CD1c-positive myeloid dendritic cell (primary cell): ENCODE measurements at regions not wholly inside any gene's neighbourhood (a gene's known extent, or its start where the extent isn't known, plus 50 kb on each side); places are given as distances from the start of the nearest gene placed in this dataset.
"Not testable (repeated sequence)": the region's sequence is repeated elsewhere in the genome, so short reads cannot be mapped to it uniquely, and the experiment has no call there.

Source experiments
- DNase-seq: peaks from one replicate; pipeline ENCODE4 v3.0.0-alpha.2; 2016; ENCODE audit errors: extremely low spot score

GRCh38 chr5:121350181-121350930 is 501.3 kb upstream of the FTMT start:
- DNase-seq, result no peak

- no peak for DNase-seq
Observed at GRCh38 chr5:121366515-121366914, 485.2 kb upstream of the FTMT start.

DNA sequence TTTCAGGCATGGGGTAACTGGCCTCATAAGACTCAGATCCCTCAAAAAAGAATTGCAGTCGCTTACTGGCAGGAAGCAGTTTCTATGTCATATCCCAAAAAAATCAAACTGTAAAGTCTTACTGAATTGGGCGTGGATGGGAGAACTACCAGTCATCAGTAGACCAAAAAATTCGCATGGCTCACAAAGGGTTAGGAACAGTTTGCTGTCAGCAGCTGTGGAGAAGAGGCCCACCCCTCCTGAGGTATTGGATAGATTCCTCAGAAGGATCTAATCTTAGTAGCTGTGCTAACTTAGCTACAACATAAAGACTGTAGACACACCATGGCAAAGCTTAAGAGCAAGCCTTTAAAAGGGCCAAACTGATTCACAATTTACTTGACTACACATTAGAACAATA is 478.3 kb upstream of the FTMT start:
- DNase-seq, result no peak

- DNase-seq, result no peak
Observed at GRCh38 chr5:121377461-121377860, 474.2 kb upstream of the FTMT start.

DNA sequence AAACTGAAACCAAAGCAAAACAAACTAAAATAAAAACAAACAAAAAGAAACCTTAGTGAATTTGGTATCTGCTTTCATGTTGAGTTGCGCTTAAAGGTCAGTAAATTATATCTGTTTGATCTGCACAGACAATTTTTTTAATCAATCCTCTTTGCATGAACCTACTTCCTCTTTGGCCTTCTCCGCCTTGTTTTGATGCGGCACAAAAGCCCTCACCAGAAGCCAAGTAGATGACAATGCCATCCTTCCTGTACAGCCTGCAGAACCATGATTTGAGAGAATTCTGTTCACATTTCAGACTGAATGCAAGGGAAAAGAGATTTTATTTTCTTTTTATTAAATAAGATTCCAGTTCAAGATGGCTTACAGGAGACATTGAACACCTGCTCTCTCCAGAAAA is 473.6 kb upstream of the FTMT start:
- no peak for DNase-seq

- DNase-seq, result no peak
Observed at GRCh38 chr5:121378559-121379359, 472.9 kb upstream of the FTMT start.

- DNase-seq, result no peak
Observed at GRCh38 chr5:121380066-121380465, 471.6 kb upstream of the FTMT start.

GRCh38 chr5:121384359-121384758 is 467.3 kb upstream of the FTMT start:
- no peak for DNase-seq

DNA sequence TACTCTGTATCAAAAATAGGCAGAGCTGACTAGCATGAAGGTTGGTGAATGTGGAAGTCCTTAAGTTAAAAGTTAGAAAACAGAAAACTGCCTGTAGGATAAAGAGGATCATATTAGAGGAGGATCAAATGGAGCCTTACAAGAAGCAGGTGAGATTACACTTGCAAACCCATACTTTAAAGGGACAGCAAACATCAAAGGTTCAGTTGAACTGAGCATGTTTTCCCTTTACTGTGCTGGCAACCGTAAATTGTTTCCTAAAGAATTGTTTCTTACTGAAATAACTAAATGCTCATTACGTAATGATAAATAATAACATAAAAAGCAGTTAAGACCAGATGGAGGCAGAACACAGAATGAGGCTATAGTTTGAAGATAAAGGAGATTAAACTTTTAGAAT is 465.3 kb upstream of the FTMT start:
- no peak for DNase-seq

DNA sequence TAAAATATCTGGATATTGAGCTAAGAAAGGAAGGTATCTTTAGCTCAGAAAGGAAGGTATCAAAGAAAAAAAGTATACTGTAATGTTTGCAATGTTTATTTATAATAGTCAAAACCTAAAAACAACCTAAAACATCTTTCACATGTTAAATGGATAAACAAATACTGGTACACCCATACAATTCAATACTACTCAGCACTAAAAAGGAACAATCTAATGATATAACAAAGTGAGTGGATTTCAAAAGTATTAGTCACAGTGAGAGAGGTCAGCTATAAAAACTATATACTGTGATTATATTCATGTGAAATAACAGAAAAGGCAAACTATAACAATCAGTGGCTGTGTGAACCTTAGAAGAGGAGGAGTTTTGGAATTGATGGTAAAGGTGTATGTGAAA is 455.0 kb upstream of the FTMT start:
- DNase-seq, result no peak

GRCh38 chr5:121399879-121400278 is 451.8 kb upstream of the FTMT start:
- DNase-seq, result no peak

- no peak for DNase-seq
Observed at GRCh38 chr5:121408778-121409177, 442.9 kb upstream of the FTMT start.

DNA sequence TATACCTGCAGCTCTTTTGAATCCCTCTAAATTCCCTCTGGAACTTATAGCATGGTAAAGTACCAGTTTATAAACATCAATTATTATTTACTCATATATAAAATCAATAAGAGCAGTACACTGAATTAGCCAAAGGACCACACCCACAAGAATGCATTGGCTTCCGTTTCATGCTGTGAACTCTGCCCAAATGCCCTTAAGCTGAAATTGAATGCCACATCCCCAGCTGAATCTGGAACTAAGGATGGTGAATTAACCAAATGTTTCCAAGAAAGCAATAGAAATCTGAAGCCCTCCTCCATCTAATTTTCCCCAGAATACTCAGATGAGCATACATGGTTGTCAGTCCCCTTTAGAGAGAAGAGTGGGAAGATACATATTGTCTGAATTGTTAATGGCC is 436.4 kb upstream of the FTMT start:
- no peak for DNase-seq

GRCh38 chr5:121421646-121422045 is 430.0 kb upstream of the FTMT start:
- no peak for DNase-seq

- DNase-seq, result no peak
Observed at GRCh38 chr5:121424976-121425375, 426.7 kb upstream of the FTMT start.

- DNase-seq, result no peak
Observed at GRCh38 chr5:121426153-121426552, 425.5 kb upstream of the FTMT start.

GRCh38 chr5:121429761-121430160 is 421.9 kb upstream of the FTMT start:
- no peak for DNase-seq

DNA sequence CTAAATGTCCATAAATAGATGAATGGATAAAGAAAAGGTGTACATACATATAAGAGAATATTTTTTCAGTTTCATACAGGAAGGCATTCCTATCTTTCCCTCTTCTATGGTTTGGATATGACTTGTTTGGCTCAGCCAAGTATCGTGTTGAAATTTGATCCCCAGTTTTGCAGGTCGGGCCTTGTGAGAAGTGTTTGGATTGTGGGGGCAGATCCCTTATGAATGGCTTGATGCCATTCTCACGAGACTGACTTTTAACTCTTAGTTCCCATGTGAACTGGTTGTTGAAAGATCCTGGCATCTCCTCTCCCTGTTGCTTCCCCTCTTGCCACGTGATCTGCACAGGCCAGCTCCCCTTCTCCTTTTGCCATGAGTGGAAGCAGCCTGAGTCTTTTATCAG is 421.1 kb upstream of the FTMT start:
- no peak for DNase-seq

GRCh38 chr5:121445511-121445910 is 406.2 kb upstream of the FTMT start:
- no peak for DNase-seq

- no peak for DNase-seq
Observed at GRCh38 chr5:121462441-121462840, 389.2 kb upstream of the FTMT start.

GRCh38 chr5:121471222-121471621 is 380.5 kb upstream of the FTMT start:
- DNase-seq, result not testable (repeated sequence)

DNA sequence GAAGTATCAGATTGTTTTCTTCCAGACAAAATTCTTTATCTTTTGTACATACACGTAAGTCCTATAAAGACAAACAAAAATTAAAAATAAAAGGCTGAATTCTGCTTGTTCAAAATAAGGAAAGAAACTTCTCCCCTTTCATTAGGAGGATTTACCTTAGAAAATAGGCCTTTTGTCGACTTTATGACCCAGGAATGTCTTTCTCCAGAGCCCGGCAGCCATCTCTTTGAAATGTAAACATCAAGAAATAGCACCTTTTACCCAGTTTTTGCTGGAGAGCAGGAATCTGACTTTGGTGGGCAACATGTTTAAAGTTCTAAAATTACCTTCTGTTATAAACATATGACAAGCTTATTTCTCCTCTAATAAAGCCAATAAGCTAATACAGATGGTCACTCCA is 373.0 kb upstream of the FTMT start:
- DNase-seq, result no peak

GRCh38 chr5:121479337-121479736 is 372.3 kb upstream of the FTMT start:
- no peak for DNase-seq
